ENCODE measurements at regions not wholly inside any gene's neighbourhood (a gene's known extent, or its start where the extent isn't known, plus 50 kb on each side); places are given as distances from the start of the nearest gene placed in this dataset.

DNA sequence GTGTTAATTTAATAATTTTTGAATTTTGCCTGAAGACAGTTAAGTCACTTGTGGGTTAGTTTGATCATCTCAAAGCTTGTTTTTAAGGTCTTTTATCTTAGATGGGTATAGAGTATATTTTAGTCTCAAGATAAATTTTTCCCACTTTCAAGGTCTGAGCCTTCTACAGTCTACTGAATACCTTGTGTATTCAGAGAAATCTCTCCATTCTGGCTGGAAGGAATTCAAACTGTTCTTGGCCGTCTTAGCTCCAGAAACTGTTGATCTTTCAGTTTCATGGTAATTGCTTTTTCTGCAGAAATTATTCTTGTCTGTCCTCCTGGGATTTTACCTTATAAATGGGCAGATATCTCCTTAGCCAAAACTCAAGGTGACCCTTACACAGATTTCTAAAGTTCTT, 97.9 kb downstream of the GC start (continued):
- TF ChIP-seq, protein P1, sequence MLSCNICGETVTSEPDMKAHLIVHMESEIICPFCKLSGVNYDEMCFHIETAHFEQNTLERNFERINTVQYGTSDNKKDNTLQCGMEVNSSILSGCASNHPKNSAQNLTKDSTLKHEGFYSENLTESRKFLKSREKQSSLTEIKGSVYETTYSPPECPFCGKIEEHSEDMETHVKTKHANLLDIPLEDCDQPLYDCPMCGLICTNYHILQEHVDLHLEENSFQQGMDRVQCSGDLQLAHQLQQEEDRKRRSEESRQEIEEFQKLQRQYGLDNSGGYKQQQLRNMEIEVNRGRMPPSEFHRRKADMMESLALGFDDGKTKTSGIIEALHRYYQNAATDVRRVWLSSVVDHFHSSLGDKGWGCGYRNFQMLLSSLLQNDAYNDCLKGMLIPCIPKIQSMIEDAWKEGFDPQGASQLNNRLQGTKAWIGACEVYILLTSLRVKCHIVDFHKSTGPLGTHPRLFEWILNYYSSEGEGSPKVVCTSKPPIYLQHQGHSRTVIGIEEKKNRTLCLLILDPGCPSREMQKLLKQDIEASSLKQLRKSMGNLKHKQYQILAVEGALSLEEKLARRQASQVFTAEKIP (CRISPR knock-in tag; IDR thresholded peaks at IDR 0.05; ENCODE audit: borderline replicate concordance) = no peak
- TF ChIP-seq, protein P2, sequence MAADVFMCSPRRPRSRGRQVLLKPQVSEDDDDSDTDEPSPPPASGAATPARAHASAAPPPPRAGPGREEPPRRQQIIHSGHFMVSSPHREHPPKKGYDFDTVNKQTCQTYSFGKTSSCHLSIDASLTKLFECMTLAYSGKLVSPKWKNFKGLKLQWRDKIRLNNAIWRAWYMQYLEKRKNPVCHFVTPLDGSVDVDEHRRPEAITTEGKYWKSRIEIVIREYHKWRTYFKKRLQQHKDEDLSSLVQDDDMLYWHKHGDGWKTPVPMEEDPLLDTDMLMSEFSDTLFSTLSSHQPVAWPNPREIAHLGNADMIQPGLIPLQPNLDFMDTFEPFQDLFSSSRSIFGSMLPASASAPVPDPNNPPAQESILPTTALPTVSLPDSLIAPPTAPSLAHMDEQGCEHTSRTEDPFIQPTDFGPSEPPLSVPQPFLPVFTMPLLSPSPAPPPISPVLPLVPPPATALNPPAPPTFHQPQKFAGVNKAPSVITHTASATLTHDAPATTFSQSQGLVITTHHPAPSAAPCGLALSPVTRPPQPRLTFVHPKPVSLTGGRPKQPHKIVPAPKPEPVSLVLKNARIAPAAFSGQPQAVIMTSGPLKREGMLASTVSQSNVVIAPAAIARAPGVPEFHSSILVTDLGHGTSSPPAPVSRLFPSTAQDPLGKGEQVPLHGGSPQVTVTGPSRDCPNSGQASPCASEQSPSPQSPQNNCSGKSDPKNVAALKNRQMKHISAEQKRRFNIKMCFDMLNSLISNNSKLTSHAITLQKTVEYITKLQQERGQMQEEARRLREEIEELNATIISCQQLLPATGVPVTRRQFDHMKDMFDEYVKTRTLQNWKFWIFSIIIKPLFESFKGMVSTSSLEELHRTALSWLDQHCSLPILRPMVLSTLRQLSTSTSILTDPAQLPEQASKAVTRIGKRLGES (CRISPR knock-in tag; IDR thresholded peaks at IDR 0.05; ENCODE audit: borderline replicate concordance) = no peak
- TF ChIP-seq FOXK1 (CRISPR knock-in tag; IDR thresholded peaks at IDR 0.05; ENCODE audit: borderline replicate concordance, low read depth) (no peak), FOSL2 (CRISPR knock-in tag; IDR thresholded peaks at IDR 0.05) (no peak), ZNF709 (CRISPR knock-in tag; IDR thresholded peaks at IDR 0.05) (no peak)
- TF ChIP-seq, protein P3, sequence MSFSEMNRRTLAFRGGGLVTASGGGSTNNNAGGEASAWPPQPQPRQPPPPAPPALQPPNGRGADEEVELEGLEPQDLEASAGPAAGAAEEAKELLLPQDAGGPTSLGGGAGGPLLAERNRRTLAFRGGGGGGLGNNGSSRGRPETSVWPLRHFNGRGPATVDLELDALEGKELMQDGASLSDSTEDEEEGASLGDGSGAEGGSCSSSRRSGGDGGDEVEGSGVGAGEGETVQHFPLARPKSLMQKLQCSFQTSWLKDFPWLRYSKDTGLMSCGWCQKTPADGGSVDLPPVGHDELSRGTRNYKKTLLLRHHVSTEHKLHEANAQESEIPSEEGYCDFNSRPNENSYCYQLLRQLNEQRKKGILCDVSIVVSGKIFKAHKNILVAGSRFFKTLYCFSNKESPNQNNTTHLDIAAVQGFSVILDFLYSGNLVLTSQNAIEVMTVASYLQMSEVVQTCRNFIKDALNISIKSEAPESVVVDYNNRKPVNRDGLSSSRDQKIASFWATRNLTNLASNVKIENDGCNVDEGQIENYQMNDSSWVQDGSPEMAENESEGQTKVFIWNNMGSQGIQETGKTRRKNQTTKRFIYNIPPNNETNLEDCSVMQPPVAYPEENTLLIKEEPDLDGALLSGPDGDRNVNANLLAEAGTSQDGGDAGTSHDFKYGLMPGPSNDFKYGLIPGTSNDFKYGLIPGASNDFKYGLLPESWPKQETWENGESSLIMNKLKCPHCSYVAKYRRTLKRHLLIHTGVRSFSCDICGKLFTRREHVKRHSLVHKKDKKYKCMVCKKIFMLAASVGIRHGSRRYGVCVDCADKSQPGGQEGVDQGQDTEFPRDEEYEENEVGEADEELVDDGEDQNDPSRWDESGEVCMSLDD (CRISPR knock-in tag; IDR thresholded peaks at IDR 0.05; ENCODE audit: borderline replicate concordance) = no peak

All from HepG2 (cell line).